Panc1 (cell line): ENCODE measurements at regions not wholly inside any gene's neighbourhood (a gene's known extent, or its start where the extent isn't known, plus 50 kb on each side); places are given as distances from the start of the nearest gene placed in this dataset.

Experiments
- CTCF ChIP-seq: fragments of 450-650 bp; IDR thresholded peaks from 2 replicates; pipeline ENCODE4 v1.5.1; 2017; ENCODE audit warnings: mild to moderate bottlenecking
- POLR2AphosphoS5 ChIP-seq: IDR thresholded peaks from 2 replicates; pipeline ENCODE4 v1.6.1; 2012; ENCODE audit warnings: mild to moderate bottlenecking, low read depth, low read length, moderate library complexity
- REST ChIP-seq, 2 experiments: IDR thresholded peaks; 2 replicates each; pipeline ENCODE4 v1.6.1; 2011 to 2012; ENCODE audit warnings: low read depth in 2 of 2, control low read depth in 1 of 2, low read length in 1 of 2, mild to moderate bottlenecking in 1 of 2, moderate library complexity in 1 of 2; ENCODE audit not compliant: insufficient read depth in 1 of 2
- TCF7L2 ChIP-seq: IDR thresholded peaks from 2 replicates; pipeline ENCODE4 v1.6.1; 2011; ENCODE audit warnings: mild to moderate bottlenecking, low read depth, low read length, inconsistent platforms

- no peak for TF ChIP-seq CTCF
- no peak for TF ChIP-seq REST (IDR thresholded peaks at IDR 0.05; ENCODE audit: insufficient read depth in 1 of 2, low read depth in 2 of 2, low read length in 1 of 2)
- TF ChIP-seq TCF7L2, result no peak
- no peak for TF ChIP-seq POLR2AphosphoS5
These were observed 583.4 kb downstream of the ZEB2 start for GRCh38 chr2:143936538-143936847.
